GM19025 (cell line): ENCODE measurements at regions not wholly inside any gene's neighbourhood (a gene's known extent, or its start where the extent isn't known, plus 50 kb on each side); places are given as distances from the start of the nearest gene placed in this dataset.

ENCODE experiments used
- ATAC-seq: cut with Tn5 transposase; IDR thresholded peaks from one replicate; pipeline ENCODE4 v1.9.1; 2021; ENCODE audit warnings: mild to moderate bottlenecking, low read depth, moderate library complexity; ENCODE audit not compliant: unreplicated experiment

- no peak for ATAC-seq
Observed at GRCh38 chr9:81293651-81294050, 395.7 kb downstream of the TLE1 start.

DNA sequence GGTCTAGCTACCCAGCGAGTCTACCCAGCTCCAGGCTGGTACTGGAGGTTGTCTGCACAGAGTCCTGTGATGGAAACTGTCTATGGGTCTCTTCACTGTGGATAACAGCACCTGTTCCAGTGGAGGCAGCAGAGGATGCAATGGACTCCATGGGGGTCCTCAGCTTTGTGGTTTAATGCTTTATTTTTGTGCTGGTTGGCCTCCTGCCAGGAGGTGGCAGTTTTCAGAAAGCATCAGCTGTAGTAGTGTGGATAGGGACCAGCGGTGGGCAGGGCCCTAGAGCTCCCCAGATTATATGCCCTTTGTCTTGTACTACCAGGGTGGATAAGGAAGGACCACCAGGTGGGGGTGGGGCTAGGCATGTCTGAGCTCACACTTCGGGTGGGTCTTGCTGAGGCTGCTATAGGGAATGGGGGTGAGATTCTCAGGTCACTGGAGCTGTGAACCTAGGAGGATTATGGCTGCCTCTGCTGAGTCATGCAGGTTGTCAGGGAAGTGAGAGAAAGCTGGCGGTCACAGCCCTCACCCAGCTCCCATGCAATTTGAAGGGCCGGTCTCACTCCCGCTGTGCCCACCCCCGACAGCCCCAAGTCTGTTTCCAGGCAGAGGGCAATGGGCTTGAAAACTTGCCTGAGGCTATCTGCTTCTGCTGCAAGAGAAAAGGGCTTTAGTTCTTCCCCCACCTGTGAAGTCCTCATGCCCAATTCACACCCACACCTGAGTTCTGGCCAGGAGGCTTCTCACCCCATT lies 397.1 kb downstream of the TLE1 start:
- ATAC-seq = no peak

DNA sequence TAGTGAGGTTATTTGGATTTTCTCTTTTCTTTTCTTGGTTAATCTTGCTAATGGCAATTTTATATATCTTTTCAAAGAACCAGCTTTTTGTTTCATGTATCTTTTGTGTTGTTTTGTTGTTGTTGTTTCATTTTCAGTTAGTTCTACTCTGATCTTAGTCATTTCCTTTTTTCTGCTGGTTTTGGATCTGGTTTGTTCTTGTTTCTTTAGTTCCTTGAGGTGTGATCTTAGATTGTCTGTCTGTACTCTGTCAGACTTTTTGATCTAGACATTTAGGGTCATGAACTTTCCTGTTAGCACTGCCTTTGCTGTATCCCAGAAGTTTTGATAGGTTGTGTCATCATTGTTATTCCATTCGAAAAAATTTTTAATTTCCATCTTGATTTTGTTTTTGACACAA lies 399.7 kb downstream of the TLE1 start:
- no peak for ATAC-seq

- ATAC-seq = no peak
Observed at GRCh38 chr9:81268048-81268447, 421.3 kb downstream of the TLE1 start.

GRCh38 chr9:81266674-81267073 lies 422.7 kb downstream of the TLE1 start:
- no peak for ATAC-seq

- ATAC-seq = no peak
Observed at GRCh38 chr9:81266086-81266485, 423.3 kb downstream of the TLE1 start.

GRCh38 chr9:81264516-81264915 lies 424.8 kb downstream of the TLE1 start:
- no peak for ATAC-seq

DNA sequence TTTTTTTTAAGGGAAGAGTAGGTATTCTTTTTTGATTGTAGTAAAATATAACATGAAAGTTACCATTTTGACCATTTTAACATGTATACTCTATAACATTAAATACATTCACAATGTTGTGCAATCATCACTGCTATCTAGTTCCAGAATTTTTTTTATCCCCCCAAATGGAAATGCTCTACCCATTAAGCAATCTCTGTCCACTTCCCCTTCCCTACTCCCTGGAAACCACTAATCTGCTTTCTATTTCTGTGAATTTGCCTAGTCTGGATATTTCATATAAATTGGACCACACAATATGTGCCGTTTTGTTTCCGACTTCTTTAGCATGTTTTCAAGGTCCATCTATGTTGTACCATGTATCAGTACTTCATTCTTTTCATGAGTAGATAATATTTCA lies 429.5 kb downstream of the TLE1 start:
- no peak for ATAC-seq

GRCh38 chr9:81256368-81256767 lies 433.0 kb downstream of the TLE1 start:
- no peak for ATAC-seq

DNA sequence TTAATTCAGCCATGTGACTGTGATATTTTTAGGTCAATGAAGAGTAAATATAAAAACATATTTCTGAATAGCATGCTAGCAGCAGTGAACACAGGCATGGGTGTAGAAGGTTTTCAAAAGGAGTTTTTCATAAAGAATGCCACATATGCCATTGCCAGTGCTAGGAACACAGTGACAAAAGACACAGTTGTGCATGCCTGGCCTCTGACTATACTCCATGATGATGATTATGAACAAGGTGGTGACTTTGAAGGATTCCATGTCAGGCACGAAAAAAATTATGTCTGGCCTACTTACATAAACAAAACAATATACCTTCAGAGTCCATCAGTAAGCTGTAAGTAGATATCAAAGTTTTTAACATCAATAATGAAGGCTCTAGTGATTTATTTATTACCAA lies 438.7 kb downstream of the TLE1 start:
- ATAC-seq = no peak

DNA sequence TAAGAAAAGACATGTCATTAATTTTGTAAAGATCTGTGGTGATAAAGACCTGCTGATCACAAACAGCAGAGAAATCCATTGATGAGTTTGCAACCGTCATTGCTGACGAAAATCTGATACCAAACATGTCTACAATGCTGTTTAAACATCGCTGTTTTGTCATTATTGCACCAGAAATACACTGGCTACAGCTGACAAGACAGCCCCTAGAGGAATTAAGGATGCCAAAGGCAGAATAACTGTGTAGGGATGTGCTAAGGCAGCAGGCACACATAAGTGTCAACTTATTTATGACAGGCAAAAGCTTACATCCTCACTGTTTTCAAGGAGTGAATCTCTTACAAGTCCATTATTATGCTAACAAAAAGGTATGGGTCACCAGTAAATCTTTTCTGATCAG lies 439.3 kb downstream of the TLE1 start:
- no peak for ATAC-seq

GRCh38 chr9:81245254-81245956 lies 443.9 kb downstream of the TLE1 start:
- ATAC-seq = no peak

GRCh38 chr9:81244631-81245030 lies 444.7 kb downstream of the TLE1 start:
- ATAC-seq = no peak

DNA sequence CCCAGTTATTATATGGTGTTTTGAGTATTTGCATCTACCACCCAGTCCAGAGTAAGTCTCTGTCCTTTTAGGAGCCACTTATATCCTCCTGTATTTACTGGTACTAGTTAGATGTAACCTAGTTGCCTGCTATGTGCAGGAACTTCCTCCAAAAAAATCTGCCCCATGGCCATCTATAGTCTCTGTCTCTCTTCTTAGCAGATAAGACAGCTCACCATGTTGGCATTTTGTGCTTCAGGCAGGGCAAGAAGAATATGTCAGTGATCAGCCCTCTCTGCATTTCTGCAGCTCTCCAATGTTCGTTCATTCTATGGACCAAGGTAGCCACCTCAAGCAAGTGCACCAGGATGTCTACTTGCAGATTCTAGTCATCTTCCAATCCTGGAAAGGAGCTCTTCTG lies 446.5 kb downstream of the TLE1 start:
- ATAC-seq = no peak

GRCh38 chr9:81239388-81239787 lies 450.0 kb downstream of the TLE1 start:
- no peak for ATAC-seq

DNA sequence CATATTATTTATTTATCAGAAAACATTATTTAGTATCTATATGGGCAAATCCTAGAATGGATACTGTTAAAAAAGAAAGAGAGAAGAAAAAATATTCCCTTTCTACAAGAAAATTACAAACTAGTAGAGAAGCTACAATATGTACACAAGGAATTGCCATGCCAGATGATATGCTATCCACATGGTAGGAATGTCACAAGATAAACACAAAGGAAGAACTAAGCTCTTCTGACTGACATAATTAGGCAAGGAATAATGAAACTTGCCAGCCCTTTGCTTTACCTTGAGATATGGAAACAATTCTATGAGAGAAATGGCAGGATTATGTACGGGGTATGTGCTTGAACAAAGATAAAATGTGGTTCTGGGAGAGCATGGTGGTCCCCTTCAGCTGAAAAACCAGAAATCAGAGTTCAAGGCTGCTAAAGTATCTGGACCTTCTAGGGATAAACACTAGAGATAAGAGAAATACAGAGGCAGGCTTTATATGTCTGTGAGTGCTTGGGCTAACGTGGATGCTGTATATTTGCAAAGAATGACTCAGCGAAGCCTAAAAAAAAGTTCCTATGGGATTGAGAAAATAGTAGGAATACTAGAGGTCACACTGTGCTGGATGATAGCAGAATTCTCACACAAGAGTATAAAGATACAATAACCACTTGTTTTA lies 451.6 kb downstream of the TLE1 start:
- no peak for ATAC-seq

- ATAC-seq = no peak
Observed at GRCh38 chr9:81234924-81235610, 454.3 kb downstream of the TLE1 start.

DNA sequence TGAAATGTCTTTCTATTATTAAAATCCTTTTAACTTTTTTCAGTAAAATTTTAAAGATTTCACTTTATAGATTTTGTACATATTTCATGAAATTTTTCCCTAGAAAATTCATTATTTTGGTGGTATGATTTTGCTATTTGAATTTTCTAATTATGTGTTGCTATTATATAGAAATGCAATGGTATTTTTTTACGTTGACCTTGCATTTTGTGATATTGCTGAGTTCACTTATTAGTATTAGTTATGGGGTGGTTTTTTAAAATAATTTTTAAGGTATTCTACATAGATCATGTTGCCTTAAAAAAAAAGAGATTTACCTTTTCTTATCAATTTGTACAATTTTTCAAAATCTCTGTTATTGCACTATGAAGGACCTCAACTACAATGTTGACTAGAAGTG lies 458.3 kb downstream of the TLE1 start:
- no peak for ATAC-seq

DNA sequence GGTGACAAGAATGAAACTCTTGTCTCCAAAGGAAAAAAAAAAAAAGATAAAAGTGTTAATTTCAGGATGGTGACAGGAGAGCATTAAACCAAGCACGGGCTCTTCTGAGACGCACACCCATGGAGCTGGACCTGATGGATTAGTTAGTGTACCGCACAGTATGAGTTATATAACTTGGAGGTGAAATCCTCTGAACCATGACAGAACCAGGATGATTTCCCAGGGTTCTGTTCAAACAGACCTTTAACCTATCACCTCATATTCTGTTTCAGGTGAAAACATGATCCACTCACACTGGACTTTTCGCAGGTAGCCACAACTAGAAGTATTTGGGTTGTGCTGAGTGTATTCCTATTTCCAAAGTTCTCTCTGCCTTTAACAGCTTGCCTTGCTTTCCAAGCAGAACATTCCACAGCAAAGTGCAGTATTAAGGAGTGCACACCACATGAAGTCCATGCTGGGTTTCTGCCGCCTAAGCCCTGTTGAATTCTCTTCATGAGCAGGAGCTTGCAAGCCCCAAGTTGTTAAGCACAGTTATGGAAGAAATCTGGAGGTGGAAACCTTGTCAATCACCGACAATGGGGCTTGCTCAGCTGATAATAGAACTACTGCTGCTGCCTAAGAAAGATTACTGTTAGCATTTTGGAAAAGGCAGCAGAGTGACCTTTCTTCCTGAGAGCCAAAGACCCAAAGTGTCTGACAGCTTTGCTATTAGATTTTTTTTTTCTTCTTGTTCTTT lies 461.7 kb downstream of the TLE1 start:
- no peak for ATAC-seq

DNA sequence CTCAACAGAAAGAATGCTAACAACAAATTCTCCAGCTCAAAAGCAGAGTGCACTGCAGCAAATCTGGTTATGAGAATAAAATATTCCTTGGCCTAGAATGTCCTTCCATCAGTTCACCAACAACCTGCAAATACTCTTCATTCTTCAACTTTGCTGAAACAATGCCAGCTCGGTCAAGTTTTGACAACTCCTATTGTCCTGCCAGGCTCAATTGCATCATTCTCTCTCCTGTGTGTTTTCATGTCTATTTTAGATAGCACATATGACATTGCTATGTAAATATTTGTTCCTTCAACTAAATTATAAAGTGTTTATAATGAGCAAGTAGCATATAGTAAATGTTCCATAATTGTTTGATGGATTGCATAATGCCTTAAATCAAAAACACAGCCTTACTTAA lies 463.8 kb downstream of the TLE1 start:
- ATAC-seq = no peak
